SK-N-SH treated with all-trans-retinoic acid at 6 μM for 48 hours (cell line): ENCODE measurements at regions not wholly inside any gene's neighbourhood (a gene's known extent, or its start where the extent isn't known, plus 50 kb on each side); places are given as distances from the start of the nearest gene placed in this dataset.

Experiments
- ARNTL ChIP-seq: fragments of 450-650 bp; formaldehyde crosslinking; IDR thresholded peaks from 2 replicates; pipeline ENCODE4 v1.5.0; 2020; ENCODE audit warnings: low read depth, mild to moderate bottlenecking, moderate library complexity, borderline replicate concordance
- PPARA ChIP-seq: fragments of 250-450 bp; sonication (Bioruptor Pico); IDR thresholded peaks from 2 replicates; pipeline ENCODE4 v1.5.0; 2020; ENCODE audit warnings: mild to moderate bottlenecking, borderline replicate concordance
- ZNF70 ChIP-seq: fragments of 450-650 bp; formaldehyde crosslinking; IDR thresholded peaks from 2 replicates; pipeline ENCODE4 v1.5.0; 2020; ENCODE audit warnings: mild to moderate bottlenecking, moderate library complexity

DNA sequence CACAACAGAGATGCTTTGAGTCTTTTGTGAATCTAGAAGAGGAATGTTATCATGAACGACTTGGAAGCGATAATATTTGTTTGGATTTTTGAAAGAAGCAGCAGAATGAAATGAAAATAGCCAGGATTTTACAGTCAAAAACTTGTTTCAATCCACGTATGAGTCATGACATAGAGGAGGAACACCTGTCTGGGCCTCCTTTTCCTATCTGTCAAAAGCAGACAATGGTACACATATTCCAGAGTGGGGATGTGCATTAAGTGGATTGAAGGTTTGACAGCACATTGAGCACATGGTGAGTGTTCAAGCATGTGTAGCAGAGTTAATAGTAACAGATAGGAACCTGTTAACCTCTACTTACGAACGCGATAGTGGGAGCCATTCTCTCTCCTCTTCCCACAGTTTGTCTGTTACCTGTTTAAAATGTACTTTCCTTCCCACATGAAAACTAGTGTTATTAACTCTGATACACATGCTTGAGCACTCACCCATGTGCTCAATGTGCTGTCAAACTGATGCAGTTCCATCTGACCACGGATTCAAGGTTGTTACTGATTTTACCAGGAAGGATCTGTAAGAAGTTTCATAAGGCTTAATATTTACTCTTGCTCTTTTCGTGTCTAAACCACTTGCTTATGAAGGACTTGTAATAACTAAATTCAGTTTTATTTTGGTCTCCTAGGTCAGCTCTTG is 863.4 kb upstream of the SOX11 start:
- TF ChIP-seq PPARA (no peak), ZNF70 (no peak), ARNTL (no peak)
